Fibroblast of skin of left biceps (primary cell): ENCODE measurements at regions not wholly inside any gene's neighbourhood (a gene's known extent, or its start where the extent isn't known, plus 50 kb on each side); places are given as distances from the start of the nearest gene placed in this dataset.
"Not testable (repeated sequence)": the region's sequence is repeated elsewhere in the genome, so short reads cannot be mapped to it uniquely, and the experiment has no call there.

Experiments
- DNase-seq, 2 experiments: peaks; one replicate each; pipeline ENCODE4 v3.0.0-alpha.2; 2013; ENCODE audit warnings: low read depth in 2 of 2

GRCh38 chr15:75763635-75764600 is 51.3 kb upstream of the CSPG4 start:
- DNase-seq: not testable (repeated sequence)

- DNase-seq: no peak
These were observed 50.5 kb upstream of the CSPG4 start for GRCh38 chr15:75763137-75763611.
